ENCODE measurements at regions not wholly inside any gene's neighbourhood (a gene's known extent, or its start where the extent isn't known, plus 50 kb on each side); places are given as distances from the start of the nearest gene placed in this dataset.

DNA sequence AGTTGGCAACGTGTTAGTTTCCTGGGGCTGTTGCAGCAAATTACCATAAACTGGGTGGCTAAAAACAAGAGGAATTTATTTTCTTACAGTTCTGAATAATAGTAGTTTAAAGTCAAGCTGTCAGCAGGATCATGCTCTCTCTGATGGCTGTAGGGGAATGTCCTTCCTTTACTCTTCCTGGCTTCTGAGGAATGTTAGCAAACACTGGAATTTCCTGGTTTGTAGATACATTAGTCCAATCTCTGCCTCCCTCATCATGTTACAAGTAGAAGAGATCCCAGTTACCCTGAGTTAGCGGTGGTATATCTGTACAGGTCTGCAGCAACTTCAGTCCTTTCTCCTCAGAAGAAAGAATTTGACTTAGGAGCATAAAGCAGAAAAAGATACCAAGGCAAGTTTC lies 2249.1 kb downstream of the NCAM2 start:
- TF ChIP-seq, protein P1, sequence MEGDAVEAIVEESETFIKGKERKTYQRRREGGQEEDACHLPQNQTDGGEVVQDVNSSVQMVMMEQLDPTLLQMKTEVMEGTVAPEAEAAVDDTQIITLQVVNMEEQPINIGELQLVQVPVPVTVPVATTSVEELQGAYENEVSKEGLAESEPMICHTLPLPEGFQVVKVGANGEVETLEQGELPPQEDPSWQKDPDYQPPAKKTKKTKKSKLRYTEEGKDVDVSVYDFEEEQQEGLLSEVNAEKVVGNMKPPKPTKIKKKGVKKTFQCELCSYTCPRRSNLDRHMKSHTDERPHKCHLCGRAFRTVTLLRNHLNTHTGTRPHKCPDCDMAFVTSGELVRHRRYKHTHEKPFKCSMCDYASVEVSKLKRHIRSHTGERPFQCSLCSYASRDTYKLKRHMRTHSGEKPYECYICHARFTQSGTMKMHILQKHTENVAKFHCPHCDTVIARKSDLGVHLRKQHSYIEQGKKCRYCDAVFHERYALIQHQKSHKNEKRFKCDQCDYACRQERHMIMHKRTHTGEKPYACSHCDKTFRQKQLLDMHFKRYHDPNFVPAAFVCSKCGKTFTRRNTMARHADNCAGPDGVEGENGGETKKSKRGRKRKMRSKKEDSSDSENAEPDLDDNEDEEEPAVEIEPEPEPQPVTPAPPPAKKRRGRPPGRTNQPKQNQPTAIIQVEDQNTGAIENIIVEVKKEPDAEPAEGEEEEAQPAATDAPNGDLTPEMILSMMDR (IDR thresholded peaks at IDR 0.05), result no peak
- TF ChIP-seq POLR2A (IDR thresholded peaks at IDR 0.05), result no peak
